ENCODE measurements at regions not wholly inside any gene's neighbourhood (a gene's known extent, or its start where the extent isn't known, plus 50 kb on each side); places are given as distances from the start of the nearest gene placed in this dataset.
A peak's percentile ranks its signal among the peaks of the same experiment; 100 is the strongest.

DNA sequence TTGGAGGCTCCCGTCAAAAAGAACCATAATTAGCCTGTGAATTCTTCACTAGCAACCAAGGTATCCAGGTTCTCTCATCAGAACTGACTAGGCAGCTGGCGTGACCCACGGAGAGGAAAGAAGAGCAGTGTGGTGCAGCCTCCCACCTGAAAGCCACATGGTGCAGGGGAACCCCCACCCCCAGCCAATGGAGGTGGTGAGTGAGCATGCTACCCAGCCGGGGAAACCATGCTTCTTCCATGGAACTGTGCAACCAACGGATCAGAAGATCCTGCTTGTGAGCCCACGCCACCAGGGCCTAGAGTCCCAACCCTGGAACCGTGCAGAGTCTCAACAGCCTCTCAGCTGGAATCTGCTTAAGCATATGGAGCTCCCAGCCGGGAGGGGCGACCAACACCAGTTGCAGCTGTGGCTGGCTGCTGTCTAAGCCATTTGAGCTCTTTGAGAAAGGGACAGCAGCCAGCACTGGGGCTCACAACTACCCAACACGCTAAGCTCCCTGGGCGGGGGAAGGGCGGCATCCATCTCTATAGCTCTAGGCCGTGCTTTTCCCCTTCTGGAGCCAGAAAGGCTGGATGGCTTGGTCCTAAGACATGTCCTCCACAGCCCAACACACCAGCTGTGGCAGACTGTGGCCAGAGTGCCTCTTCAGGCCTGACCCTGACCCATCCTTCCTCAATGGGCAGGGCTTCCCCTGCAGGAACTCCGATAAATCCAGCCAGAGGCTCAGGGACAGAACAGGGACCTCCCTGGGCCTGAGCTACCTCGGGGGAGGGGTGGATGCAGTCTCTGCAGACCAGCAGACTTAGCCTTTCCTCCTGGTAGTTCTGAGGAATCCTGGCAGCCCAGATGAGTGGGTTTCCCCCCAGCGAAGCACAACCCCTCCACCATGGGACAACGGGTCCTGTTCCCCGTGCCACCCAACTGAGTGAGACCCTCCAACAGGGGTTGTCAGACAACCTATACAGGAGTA is 151.4 kb upstream of the NXPH2 start:
- Histone ChIP-seq H3K4me1 (no peaks in the 10 kb centered on the region), H3K36me3 (no peaks in the 10 kb centered on the region), H3K27me3 (no peaks in the 10 kb centered on the region), H3K9me3 (no peaks in the 10 kb centered on the region), H3K27ac (no peak overlapping the region), H3K4me3 (no peak overlapping the region)
- intact Hi-C loops (cut with DNase I; ENCODE audit: low total_unique reads): no loop called here
- DNase-seq: no peak
- TF ChIP-seq CTCF (IDR thresholded peaks at IDR 0.05) (no peak), POLR2A (IDR thresholded peaks at IDR 0.05) (no peak)
- 75 to 87% (median 82%) methylated on average over 14 to 18 of the region's 18 CpGs for WGBS, 5 donors

DNA sequence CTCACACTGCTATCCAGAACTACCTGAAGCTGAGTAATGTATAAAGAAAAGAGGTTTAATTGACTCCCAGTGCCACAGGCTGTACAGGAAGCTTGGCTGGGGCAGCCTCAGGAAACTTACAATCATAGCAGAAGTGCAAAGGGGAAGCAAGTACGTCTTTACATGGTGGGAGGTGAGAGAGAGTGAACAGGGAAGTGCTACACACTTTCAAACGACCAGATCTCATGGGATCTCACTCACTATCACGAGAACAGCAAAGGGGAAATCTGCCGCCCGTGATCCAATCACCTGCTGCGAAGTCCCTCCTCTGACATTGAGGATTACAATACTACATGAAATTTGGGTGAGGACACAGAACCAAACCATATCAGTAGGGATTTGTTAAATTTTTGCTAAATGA is 150.4 kb upstream of the NXPH2 start:
- intact Hi-C loops (cut with DNase I; ENCODE audit: low total_unique reads): no loop called here
- no peak overlapping the region for H3K27ac ChIP-seq
- TF ChIP-seq EP300 (IDR thresholded peaks at IDR 0.05): no peak
- no peak for TF ChIP-seq POLR2AphosphoS5 (IDR thresholded peaks at IDR 0.05)
- no peak for TF ChIP-seq CTCF (IDR thresholded peaks at IDR 0.05)
- no peak for TF ChIP-seq POLR2A (IDR thresholded peaks at IDR 0.05)
- no peaks in the 10 kb centered on the region for H3K9me3 ChIP-seq
- no peaks in the 10 kb centered on the region for H3K27me3 ChIP-seq
- no peaks in the 10 kb centered on the region for H3K36me3 ChIP-seq
- DNase-seq: no peak
- no peak overlapping the region for H3K4me3 ChIP-seq
- 76 to 87% (median 82%) methylated on average over 6 of the region's 6 CpGs for WGBS, 5 donors
- H3K4me1 ChIP-seq: no peaks in the 10 kb centered on the region

GRCh38 chr2:138928374-138929021 is 148.3 kb upstream of the NXPH2 start:
- TF ChIP-seq POLR2A (IDR thresholded peaks at IDR 0.05) (no peak), POLR2AphosphoS5 (IDR thresholded peaks at IDR 0.05) (no peak), EP300 (IDR thresholded peaks at IDR 0.05) (no peak), CTCF (IDR thresholded peaks at IDR 0.05) (no peak)
- Histone ChIP-seq H3K27ac (no peak overlapping the region), H3K27me3 (no peaks in the 10 kb centered on the region), H3K36me3 (no peaks in the 10 kb centered on the region), H3K9me3 (no peaks in the 10 kb centered on the region), H3K4me1 (no peaks in the 10 kb centered on the region), H3K4me3 (no peak overlapping the region)
- intact Hi-C loops (cut with DNase I; ENCODE audit: low total_unique reads): no loop called here
- WGBS, 5 donors: 78 to 84% (median 83%) methylated on average over 1 of the region's 1 CpG
- no peak for DNase-seq

DNA sequence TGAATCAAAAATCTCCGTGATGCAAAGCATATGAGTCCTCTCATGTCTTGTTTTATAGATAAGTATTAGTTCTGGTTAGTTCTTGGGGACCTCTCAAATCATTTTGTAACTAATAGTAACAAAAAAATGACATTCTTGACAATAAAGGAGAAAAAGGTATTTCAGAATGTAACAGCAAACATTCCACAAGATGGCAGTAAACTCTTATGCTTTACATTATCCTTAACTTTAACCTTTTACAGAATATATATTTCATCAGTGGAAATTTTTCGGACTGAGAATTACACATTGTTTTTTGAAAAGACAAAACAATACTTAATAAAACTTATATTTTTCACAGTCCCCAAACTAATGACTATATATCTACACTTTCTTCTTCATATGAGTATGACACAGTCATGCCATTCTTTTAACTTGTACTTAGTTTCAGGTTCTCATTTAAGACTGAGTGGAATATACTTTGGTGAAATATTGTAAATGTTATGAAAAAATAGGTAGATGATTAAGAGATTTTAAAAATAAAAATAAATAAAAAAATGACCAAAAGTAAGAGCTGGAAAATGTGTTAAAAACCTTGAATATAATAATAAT is 142.9 kb upstream of the NXPH2 start:
- TF ChIP-seq CTCF (IDR thresholded peaks at IDR 0.05): peak in 1 of 7 experiments; percentile 23
- no peak for TF ChIP-seq EP300 (IDR thresholded peaks at IDR 0.05)
- H3K9me3 ChIP-seq: no peaks in the 10 kb centered on the region
- no peaks in the 10 kb centered on the region for H3K27me3 ChIP-seq
- 23 to 40% (median 30%) methylated on average over 2 of the region's 2 CpGs for WGBS, 5 donors
- H3K4me1 ChIP-seq: no peaks in the 10 kb centered on the region
- peak in 1 of 2 donors; percentile 51 for DNase-seq
- H3K36me3 ChIP-seq: no peaks in the 10 kb centered on the region
- H3K27ac ChIP-seq: no peak overlapping the region
- intact Hi-C loops (cut with DNase I; ENCODE audit: low total_unique reads): no loop called here
- H3K4me3 ChIP-seq: no peak overlapping the region
